PC-9 (cell line): ENCODE measurements at regions not wholly inside any gene's neighbourhood (a gene's known extent, or its start where the extent isn't known, plus 50 kb on each side); places are given as distances from the start of the nearest gene placed in this dataset.

ENCODE experiments used
- EZH2 ChIP-seq: fragments of 200-600 bp; sonication (generic); IDR thresholded peaks from 2 replicates; pipeline ENCODE4 v1.8.0; 2017; ENCODE audit warnings: antibody characterized with exemption, low read depth
- TF ChIP-seq, protein P1 (sequence below): fragments of 200-600 bp; sonication (generic); conservative IDR thresholded peaks from 2 replicates; pipeline ENCODE4 v1.6.1; 2017; ENCODE audit warnings: mixed run types, antibody characterized with exemption, mild to moderate bottlenecking, moderate library complexity

DNA sequence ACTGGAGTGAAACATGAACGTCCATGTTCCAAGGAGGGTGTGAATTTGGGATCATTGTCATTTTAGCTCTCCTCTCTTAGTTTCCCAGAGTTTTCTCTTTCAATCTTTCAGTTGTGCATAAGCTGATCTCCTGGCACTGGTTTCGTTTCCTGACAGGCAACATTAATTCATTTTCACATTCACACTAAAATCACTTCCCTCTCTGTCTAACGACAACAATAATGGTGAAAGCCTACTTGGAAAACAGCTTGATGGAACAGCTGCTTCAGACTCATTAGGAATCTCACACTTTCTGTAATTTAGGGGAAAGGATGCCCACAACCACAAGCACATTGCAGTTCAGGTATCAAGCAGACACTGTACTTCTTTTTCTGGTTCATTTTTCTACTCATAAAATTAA is 188.6 kb downstream of the TRIM36 start:
- TF ChIP-seq, protein P1, sequence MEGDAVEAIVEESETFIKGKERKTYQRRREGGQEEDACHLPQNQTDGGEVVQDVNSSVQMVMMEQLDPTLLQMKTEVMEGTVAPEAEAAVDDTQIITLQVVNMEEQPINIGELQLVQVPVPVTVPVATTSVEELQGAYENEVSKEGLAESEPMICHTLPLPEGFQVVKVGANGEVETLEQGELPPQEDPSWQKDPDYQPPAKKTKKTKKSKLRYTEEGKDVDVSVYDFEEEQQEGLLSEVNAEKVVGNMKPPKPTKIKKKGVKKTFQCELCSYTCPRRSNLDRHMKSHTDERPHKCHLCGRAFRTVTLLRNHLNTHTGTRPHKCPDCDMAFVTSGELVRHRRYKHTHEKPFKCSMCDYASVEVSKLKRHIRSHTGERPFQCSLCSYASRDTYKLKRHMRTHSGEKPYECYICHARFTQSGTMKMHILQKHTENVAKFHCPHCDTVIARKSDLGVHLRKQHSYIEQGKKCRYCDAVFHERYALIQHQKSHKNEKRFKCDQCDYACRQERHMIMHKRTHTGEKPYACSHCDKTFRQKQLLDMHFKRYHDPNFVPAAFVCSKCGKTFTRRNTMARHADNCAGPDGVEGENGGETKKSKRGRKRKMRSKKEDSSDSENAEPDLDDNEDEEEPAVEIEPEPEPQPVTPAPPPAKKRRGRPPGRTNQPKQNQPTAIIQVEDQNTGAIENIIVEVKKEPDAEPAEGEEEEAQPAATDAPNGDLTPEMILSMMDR, result no peak
- no peak for TF ChIP-seq EZH2
